ENCODE measurements at regions not wholly inside any gene's neighbourhood (a gene's known extent, or its start where the extent isn't known, plus 50 kb on each side); places are given as distances from the start of the nearest gene placed in this dataset.

DNA sequence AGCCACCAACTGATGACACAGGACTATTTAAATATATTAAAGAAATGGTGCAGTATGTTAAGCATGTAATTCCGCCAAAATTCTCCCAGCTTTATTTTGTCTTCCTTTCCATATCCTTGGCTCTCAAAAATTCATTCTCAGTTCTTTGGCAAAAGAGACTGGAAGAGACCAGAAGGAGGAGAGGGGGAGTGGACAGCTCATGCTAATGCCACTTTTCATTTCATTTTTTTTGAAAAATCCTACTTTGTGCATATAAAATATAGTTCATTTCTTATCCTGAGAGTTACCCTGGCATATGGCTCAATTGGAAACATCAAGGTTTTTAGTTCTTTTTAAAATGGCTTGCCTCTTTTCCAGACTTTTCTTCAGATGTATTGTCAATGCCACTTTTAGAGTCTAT, 128.5 kb upstream of the VRK2 start:
- no peaks in the 10 kb centered on the region for H3K36me3 ChIP-seq
- ATAC-seq (no peak), DNase-seq (no peak)
- no peaks in the 10 kb centered on the region for H3K27me3 ChIP-seq
- TF ChIP-seq CTCF (IDR thresholded peaks at IDR 0.05), result no peak
- TF ChIP-seq POLR2A (IDR thresholded peaks at IDR 0.05), result no peak
- H3K27ac ChIP-seq, result no peak overlapping the region
- H3K4me3 ChIP-seq, result no peak overlapping the region
- intact Hi-C loops (cut with DNase I), result no loop called here
- H3K4me1 ChIP-seq, result no peaks in the 10 kb centered on the region
- H3K9me3 ChIP-seq, result no peaks in the 10 kb centered on the region
- 78% methylated on average over 1 of the region's 1 CpG for WGBS (ENCODE audit: insufficient coverage, low coverage, low lambda C conversion rate, missing lambda C conversion rate)

DNA sequence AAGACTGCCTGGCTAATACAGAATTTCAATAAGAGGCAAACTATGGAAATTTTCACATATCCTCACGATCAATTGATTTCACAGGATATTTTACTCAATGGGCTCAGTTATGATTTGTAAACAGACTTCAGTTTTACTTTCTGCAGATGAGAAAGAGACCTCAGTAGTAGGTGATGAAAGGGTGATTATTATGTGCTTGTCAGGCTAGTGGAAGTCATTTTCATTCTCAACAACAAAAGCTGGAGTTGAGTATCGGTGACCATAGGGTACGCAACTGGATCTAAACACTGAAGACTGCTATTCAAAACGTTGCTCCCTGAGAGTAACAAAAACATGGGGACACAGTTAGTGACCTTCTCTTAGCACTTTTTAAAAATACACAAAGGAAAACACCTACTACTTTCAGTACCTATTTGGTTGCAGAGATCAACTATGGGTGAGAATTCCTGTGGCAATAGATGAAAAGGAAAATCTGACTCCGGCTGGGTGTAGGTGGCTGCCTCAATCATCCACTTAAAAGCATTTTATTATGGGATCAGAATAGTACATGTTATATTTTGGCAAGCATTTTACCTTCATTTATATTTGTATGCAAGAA, 126.2 kb upstream of the VRK2 start:
- Histone ChIP-seq H3K4me1 (no peaks in the 10 kb centered on the region), H3K36me3 (no peaks in the 10 kb centered on the region), H3K4me3 (no peak overlapping the region), H3K27ac (no peak overlapping the region), H3K9me3 (no peaks in the 10 kb centered on the region), H3K27me3 (no peaks in the 10 kb centered on the region)
- ATAC-seq, result no peak
- no peak for TF ChIP-seq POLR2A (IDR thresholded peaks at IDR 0.05)
- TF ChIP-seq CTCF (IDR thresholded peaks at IDR 0.05), result no peak
- whole genome bisulfite sequencing (ENCODE audit: insufficient coverage, low coverage, low lambda C conversion rate, missing lambda C conversion rate), result 74% methylated on average over 5 of the region's 5 CpGs
- DNase-seq, result no peak
- intact Hi-C loops (cut with DNase I), result no loop called here

- Histone ChIP-seq H3K4me3 (no peak overlapping the region), H3K36me3 (no peaks in the 10 kb centered on the region), H3K27me3 (no peaks in the 10 kb centered on the region), H3K4me1 (no peaks in the 10 kb centered on the region), H3K9me3 (peaks cover 0 to 4% (median 0%) of the 10 kb centered on the region in 4 donors), H3K27ac (no peak overlapping the region)
- DNase-seq (no peak), ATAC-seq (no peak)
- intact Hi-C loops (cut with DNase I), result no loop called here
- TF ChIP-seq POLR2A (IDR thresholded peaks at IDR 0.05) (no peak), CTCF (IDR thresholded peaks at IDR 0.05) (no peak)
These were observed 111.9 kb upstream of the VRK2 start for GRCh38 chr2:57934659-57935058.

- H3K9me3 ChIP-seq, result peaks cover 0 to 4% (median 0%) of the 10 kb centered on the region in 4 donors
- intact Hi-C loops (cut with DNase I), result no loop called here
These were observed 110.4 kb upstream of the VRK2 start for GRCh38 chr2:57936216-57936615.

More at GRCh38 chr2:57936216-57936615, 110.4 kb upstream of the VRK2 start:
- WGBS (ENCODE audit: insufficient coverage, low coverage, low lambda C conversion rate, missing lambda C conversion rate), result 74% methylated on average over 1 of the region's 1 CpG
- ATAC-seq, result no peak
- DNase-seq, result no peak
- no peak overlapping the region for H3K4me3 ChIP-seq
- TF ChIP-seq POLR2A (IDR thresholded peaks at IDR 0.05) (no peak), CTCF (IDR thresholded peaks at IDR 0.05) (no peak)
- no peaks in the 10 kb centered on the region for H3K4me1 ChIP-seq
- no peaks in the 10 kb centered on the region for H3K27me3 ChIP-seq
- no peaks in the 10 kb centered on the region for H3K36me3 ChIP-seq
- no peak overlapping the region for H3K27ac ChIP-seq
